ENCODE measurements at regions not wholly inside any gene's neighbourhood (a gene's known extent, or its start where the extent isn't known, plus 50 kb on each side); places are given as distances from the start of the nearest gene placed in this dataset.

DNA sequence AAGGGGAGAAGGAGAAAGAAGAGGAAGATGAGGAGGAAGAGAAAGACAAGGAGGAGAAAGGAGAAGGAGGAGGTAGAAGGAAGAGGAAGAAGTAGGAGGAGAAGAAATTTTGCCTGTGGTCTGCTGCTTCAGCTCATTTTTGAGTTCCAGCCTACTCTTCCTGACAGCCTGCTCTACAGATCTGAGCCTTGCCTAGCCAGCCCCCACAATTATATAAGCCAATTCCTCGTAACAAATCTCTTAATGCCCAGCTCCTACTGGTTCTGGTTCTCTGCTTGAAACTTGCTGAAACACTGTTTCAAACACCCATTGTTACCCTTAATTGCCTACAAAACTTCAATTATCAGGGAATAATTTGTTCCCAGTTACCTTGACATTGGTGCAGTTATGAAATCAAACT, 1014.2 kb upstream of the CELF4 start:
- no peak for DNase-seq (ENCODE audit: low spot score in 2 of 2)
- intact Hi-C loops (cut with DNase I; ENCODE audit: low total_unique reads): no loop called here
- no peak overlapping the region for H3K27ac ChIP-seq
- no peaks in the 10 kb centered on the region for H3K36me3 ChIP-seq
- no peaks in the 10 kb centered on the region for H3K4me1 ChIP-seq
- no peak overlapping the region for H3K4me3 ChIP-seq
- TF ChIP-seq, protein P1, sequence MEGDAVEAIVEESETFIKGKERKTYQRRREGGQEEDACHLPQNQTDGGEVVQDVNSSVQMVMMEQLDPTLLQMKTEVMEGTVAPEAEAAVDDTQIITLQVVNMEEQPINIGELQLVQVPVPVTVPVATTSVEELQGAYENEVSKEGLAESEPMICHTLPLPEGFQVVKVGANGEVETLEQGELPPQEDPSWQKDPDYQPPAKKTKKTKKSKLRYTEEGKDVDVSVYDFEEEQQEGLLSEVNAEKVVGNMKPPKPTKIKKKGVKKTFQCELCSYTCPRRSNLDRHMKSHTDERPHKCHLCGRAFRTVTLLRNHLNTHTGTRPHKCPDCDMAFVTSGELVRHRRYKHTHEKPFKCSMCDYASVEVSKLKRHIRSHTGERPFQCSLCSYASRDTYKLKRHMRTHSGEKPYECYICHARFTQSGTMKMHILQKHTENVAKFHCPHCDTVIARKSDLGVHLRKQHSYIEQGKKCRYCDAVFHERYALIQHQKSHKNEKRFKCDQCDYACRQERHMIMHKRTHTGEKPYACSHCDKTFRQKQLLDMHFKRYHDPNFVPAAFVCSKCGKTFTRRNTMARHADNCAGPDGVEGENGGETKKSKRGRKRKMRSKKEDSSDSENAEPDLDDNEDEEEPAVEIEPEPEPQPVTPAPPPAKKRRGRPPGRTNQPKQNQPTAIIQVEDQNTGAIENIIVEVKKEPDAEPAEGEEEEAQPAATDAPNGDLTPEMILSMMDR (IDR thresholded peaks at IDR 0.05): no peak
- no peak for TF ChIP-seq POLR2AphosphoS5 (IDR thresholded peaks at IDR 0.05)
- TF ChIP-seq POLR2A (IDR thresholded peaks at IDR 0.05): no peak
- H3K27me3 ChIP-seq: no peaks in the 10 kb centered on the region
- no peaks in the 10 kb centered on the region for H3K9me3 ChIP-seq

DNA sequence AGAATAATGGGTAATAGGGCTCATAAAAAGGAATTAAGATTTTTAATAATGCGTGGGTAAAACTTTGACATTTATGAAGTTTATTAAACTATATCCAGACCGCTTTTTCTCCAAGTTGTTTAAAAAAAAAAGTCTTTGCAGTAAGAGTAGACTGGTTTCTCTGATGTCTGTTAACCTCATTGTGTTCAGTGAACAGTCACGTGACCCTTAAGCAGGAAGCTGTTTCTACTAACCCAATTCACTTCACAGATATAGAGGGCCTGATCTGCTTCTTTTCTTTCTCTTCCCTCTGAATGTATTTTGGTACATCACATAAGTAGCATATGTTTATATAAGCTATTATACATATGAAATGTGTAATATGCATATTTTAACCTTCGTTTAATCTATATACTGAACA, 1011.3 kb upstream of the CELF4 start:
- H3K27ac ChIP-seq: no peak overlapping the region
- H3K36me3 ChIP-seq: no peaks in the 10 kb centered on the region
- H3K9me3 ChIP-seq: no peaks in the 10 kb centered on the region
- H3K4me3 ChIP-seq: no peak overlapping the region
- no peaks in the 10 kb centered on the region for H3K4me1 ChIP-seq
- no peaks in the 10 kb centered on the region for H3K27me3 ChIP-seq
- TF ChIP-seq POLR2AphosphoS5 (IDR thresholded peaks at IDR 0.05): no peak
- TF ChIP-seq POLR2A (IDR thresholded peaks at IDR 0.05): no peak
- TF ChIP-seq, protein P1 (IDR thresholded peaks at IDR 0.05): no peak
- no peak for DNase-seq (ENCODE audit: low spot score in 2 of 2)
- intact Hi-C loops (cut with DNase I; ENCODE audit: low total_unique reads): no loop called here

DNA sequence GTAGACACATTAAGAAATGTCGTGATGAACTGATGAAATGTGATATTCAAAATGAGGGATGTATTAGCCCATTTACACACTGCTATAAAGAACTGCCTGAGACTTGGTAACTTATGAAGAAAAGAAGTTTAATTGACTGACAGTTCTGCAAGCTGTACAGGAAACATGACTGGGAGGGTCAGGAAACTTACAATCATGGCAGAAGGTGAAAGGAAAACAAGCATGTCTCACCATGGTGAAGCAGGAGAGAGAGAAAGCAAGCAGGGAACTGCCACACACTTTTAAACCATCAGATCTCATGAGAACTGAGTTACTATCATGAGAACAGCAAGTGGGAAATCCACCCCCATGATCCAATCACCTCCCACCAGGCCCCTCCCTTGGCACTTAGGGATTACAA, 1010.8 kb upstream of the CELF4 start:
- Histone ChIP-seq H3K36me3 (no peaks in the 10 kb centered on the region), H3K27ac (no peak overlapping the region), H3K9me3 (no peaks in the 10 kb centered on the region), H3K4me3 (no peak overlapping the region), H3K27me3 (no peaks in the 10 kb centered on the region), H3K4me1 (no peaks in the 10 kb centered on the region)
- intact Hi-C loops (cut with DNase I; ENCODE audit: low total_unique reads): no loop called here
- TF ChIP-seq POLR2AphosphoS5 (IDR thresholded peaks at IDR 0.05) (no peak), POLR2A (IDR thresholded peaks at IDR 0.05) (no peak)
- TF ChIP-seq, protein P1 (IDR thresholded peaks at IDR 0.05): no peak
- DNase-seq (ENCODE audit: low spot score in 2 of 2): no peak

- intact Hi-C loops (cut with DNase I; ENCODE audit: low total_unique reads): no loop called here
Observed at GRCh38 chr18:38575648-38576047, 1010.0 kb upstream of the CELF4 start.

DNA sequence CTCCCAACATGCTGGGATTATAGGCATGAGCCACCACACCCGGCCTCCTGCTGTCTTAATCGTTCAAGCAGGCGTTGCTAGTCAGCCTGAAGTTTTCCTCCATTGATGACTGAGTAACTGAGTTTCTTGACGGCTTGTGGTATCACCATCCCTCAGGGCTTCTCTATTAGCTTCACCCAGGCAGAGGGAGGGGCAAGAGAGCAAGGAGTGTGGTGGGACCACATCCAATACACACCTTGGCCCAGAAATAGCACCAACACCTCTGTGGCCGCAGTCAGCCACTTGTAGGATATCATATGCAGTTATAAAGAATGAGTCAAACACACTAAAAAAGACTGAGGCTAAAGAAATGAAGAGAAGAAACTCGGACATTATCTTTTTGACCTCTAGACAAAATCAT, 1009.4 kb upstream of the CELF4 start:
- H3K36me3 ChIP-seq: no peaks in the 10 kb centered on the region
- H3K9me3 ChIP-seq: no peaks in the 10 kb centered on the region
- intact Hi-C loops (cut with DNase I; ENCODE audit: low total_unique reads): no loop called here
- TF ChIP-seq, protein P1 (IDR thresholded peaks at IDR 0.05): no peak
- no peak for TF ChIP-seq POLR2A (IDR thresholded peaks at IDR 0.05)
- no peak for TF ChIP-seq POLR2AphosphoS5 (IDR thresholded peaks at IDR 0.05)
- H3K27me3 ChIP-seq: no peaks in the 10 kb centered on the region
- H3K4me3 ChIP-seq: no peak overlapping the region
- no peak for DNase-seq (ENCODE audit: low spot score in 2 of 2)
- no peak overlapping the region for H3K27ac ChIP-seq
- no peaks in the 10 kb centered on the region for H3K4me1 ChIP-seq

More at GRCh38 chr18:38575648-38576047, 1010.0 kb upstream of the CELF4 start:
- TF ChIP-seq, protein P1 (IDR thresholded peaks at IDR 0.05): no peak
- TF ChIP-seq POLR2A (IDR thresholded peaks at IDR 0.05) (no peak), POLR2AphosphoS5 (IDR thresholded peaks at IDR 0.05) (no peak)
- Histone ChIP-seq H3K27ac (no peak overlapping the region), H3K4me3 (no peak overlapping the region), H3K9me3 (no peaks in the 10 kb centered on the region), H3K27me3 (no peaks in the 10 kb centered on the region), H3K4me1 (no peaks in the 10 kb centered on the region), H3K36me3 (no peaks in the 10 kb centered on the region)
- no peak for DNase-seq (ENCODE audit: low spot score in 2 of 2)
